ENCODE measurements at regions not wholly inside any gene's neighbourhood (a gene's known extent, or its start where the extent isn't known, plus 50 kb on each side); places are given as distances from the start of the nearest gene placed in this dataset.

GRCh38 chr11:59289356-59290181 is 69.1 kb upstream of the OR5AN1 start:
- Histone ChIP-seq H3K27ac (ENCODE audit: control insufficient read depth, insufficient read depth, low read length) (no peak overlapping the region), H3K36me3 (ENCODE audit: control insufficient read depth in 2 of 2, extremely low read depth in 1 of 2, insufficient read depth in 2 of 2, low read length in 2 of 2) (no peaks in the 10 kb centered on the region), H4K20me1 (ENCODE audit: control insufficient read depth, extremely low read depth, insufficient read depth, low read length) (no peaks in the 10 kb centered on the region), H3K4me2 (ENCODE audit: control insufficient read depth, extremely low read depth, insufficient read depth, low read depth, low read length) (no peak overlapping the region), H3K9me3 (ENCODE audit: control insufficient read depth, low read depth, low read length) (no peaks in the 10 kb centered on the region), H3K9me1 (ENCODE audit: control insufficient read depth, extremely low read depth, insufficient read depth, low read length) (no peaks in the 10 kb centered on the region), H3K9ac (ENCODE audit: control insufficient read depth, extremely low read depth, insufficient read depth, low read length) (no peak overlapping the region), H3K4me3 (ENCODE audit: control insufficient read depth in 2 of 3, extremely low read depth in 1 of 3, insufficient read depth in 2 of 3, low read depth in 1 of 3, low read length in 3 of 3) (no peak overlapping the region), H2AFZ (ENCODE audit: control insufficient read depth, low read length) (no peak overlapping the region), H3K4me1 (ENCODE audit: control insufficient read depth, extremely low read depth, insufficient read depth, low read length) (no peaks in the 10 kb centered on the region), H3K79me2 (ENCODE audit: control insufficient read depth, insufficient read depth, low read length) (no peaks in the 10 kb centered on the region), H3K27me3 (ENCODE audit: control insufficient read depth, extremely low read depth, insufficient read depth, low read length) (peaks cover 3% of the 10 kb centered on the region)
- TF ChIP-seq EZH2 (IDR thresholded peaks at IDR 0.05; ENCODE audit: low read length) (no peak), CTCF (optimal IDR thresholded peaks at IDR 0.05 in 1 of 3, IDR thresholded peaks at IDR 0.05 in 1 of 3, conservative IDR thresholded peaks at IDR 0.05 in 1 of 3; ENCODE audit: extremely low read depth in 1 of 3, insufficient read depth in 2 of 3, low read length in 3 of 3) (no peak)
- DNase-seq (ENCODE audit: low read depth, low spot score) (no peak), FAIRE-seq (no peak)
- dilution Hi-C loops (cut with MboI; ENCODE audit: extremely low pct_ligation_motif_present, low sequenced_read_pairs) = no loop called here

- Histone ChIP-seq H3K27ac (ENCODE audit: control insufficient read depth, insufficient read depth, low read length) (no peak overlapping the region), H3K4me3 (ENCODE audit: control insufficient read depth in 2 of 3, extremely low read depth in 1 of 3, insufficient read depth in 2 of 3, low read depth in 1 of 3, low read length in 3 of 3) (no peak overlapping the region), H3K9me1 (ENCODE audit: control insufficient read depth, extremely low read depth, insufficient read depth, low read length) (no peaks in the 10 kb centered on the region), H3K27me3 (ENCODE audit: control insufficient read depth, extremely low read depth, insufficient read depth, low read length) (peaks cover 3% of the 10 kb centered on the region), H3K9me3 (ENCODE audit: control insufficient read depth, low read depth, low read length) (no peaks in the 10 kb centered on the region), H3K36me3 (ENCODE audit: control insufficient read depth in 2 of 2, extremely low read depth in 1 of 2, insufficient read depth in 2 of 2, low read length in 2 of 2) (no peaks in the 10 kb centered on the region), H4K20me1 (ENCODE audit: control insufficient read depth, extremely low read depth, insufficient read depth, low read length) (no peaks in the 10 kb centered on the region), H3K79me2 (ENCODE audit: control insufficient read depth, insufficient read depth, low read length) (no peaks in the 10 kb centered on the region), H3K9ac (ENCODE audit: control insufficient read depth, extremely low read depth, insufficient read depth, low read length) (no peak overlapping the region), H3K4me1 (ENCODE audit: control insufficient read depth, extremely low read depth, insufficient read depth, low read length) (no peaks in the 10 kb centered on the region), H3K4me2 (ENCODE audit: control insufficient read depth, extremely low read depth, insufficient read depth, low read depth, low read length) (no peak overlapping the region), H2AFZ (ENCODE audit: control insufficient read depth, low read length) (no peak overlapping the region)
- no peak for TF ChIP-seq CTCF (optimal IDR thresholded peaks at IDR 0.05 in 1 of 3, IDR thresholded peaks at IDR 0.05 in 1 of 3, conservative IDR thresholded peaks at IDR 0.05 in 1 of 3; ENCODE audit: extremely low read depth in 1 of 3, insufficient read depth in 2 of 3, low read length in 3 of 3)
- TF ChIP-seq EZH2 (IDR thresholded peaks at IDR 0.05; ENCODE audit: low read length) = no peak
- dilution Hi-C loops (cut with MboI; ENCODE audit: extremely low pct_ligation_motif_present, low sequenced_read_pairs) = no loop called here
- FAIRE-seq = no peak
- DNase-seq (ENCODE audit: low read depth, low spot score) = no peak
Observed at GRCh38 chr11:59285716-59286260, 72.9 kb upstream of the OR5AN1 start.

Measured in keratinocyte (primary cell).